Hypothalamus (tissue), 51 donors: ENCODE measurements at regions not wholly inside any gene's neighbourhood (a gene's known extent, or its start where the extent isn't known, plus 50 kb on each side); places are given as distances from the start of the nearest gene placed in this dataset.
"Not testable (repeated sequence)": the region's sequence is repeated elsewhere in the genome, so short reads cannot be mapped to it uniquely, and the experiment has no call there.

Experiments
- DNase-seq, 51 donors: peaks; one replicate each; lab custom pipeline; 2025; lab: John Stamatoyannopoulos, UW

- no peak for DNase-seq
These were observed 655.3 kb downstream of the SH3BGRL start for GRCh38 chrX:81857192-81857591.

GRCh38 chrX:81866873-81867272 lies 665.0 kb downstream of the SH3BGRL start:
- no peak for DNase-seq

- DNase-seq = no peak
These were observed 667.1 kb downstream of the SH3BGRL start for GRCh38 chrX:81868979-81869378.

GRCh38 chrX:81874807-81875206 lies 672.9 kb downstream of the SH3BGRL start:
- DNase-seq = no peak

GRCh38 chrX:81875800-81876199 lies 673.9 kb downstream of the SH3BGRL start:
- DNase-seq = no peak

GRCh38 chrX:81876437-81876836 lies 674.5 kb downstream of the SH3BGRL start:
- no peak for DNase-seq

GRCh38 chrX:81890521-81890920 lies 688.6 kb downstream of the SH3BGRL start:
- DNase-seq = no peak

GRCh38 chrX:81900522-81900921 lies 698.6 kb downstream of the SH3BGRL start:
- DNase-seq = no peak

- DNase-seq = no peak
These were observed 723.9 kb downstream of the SH3BGRL start for GRCh38 chrX:81925812-81926211.

- not testable (repeated sequence) for DNase-seq
These were observed 744.0 kb downstream of the SH3BGRL start for GRCh38 chrX:81945911-81946310.

GRCh38 chrX:81957318-81957717 lies 755.4 kb downstream of the SH3BGRL start:
- DNase-seq = no peak

- peak in 6 of 51 donors; percentile 0 to 1 (median 0) for DNase-seq
These were observed 756.1 kb downstream of the SH3BGRL start for GRCh38 chrX:81957900-81958545.

- DNase-seq = no peak
These were observed 758.1 kb downstream of the SH3BGRL start for GRCh38 chrX:81959964-81960363.

GRCh38 chrX:81974413-81974812 lies 772.5 kb downstream of the SH3BGRL start:
- DNase-seq = not testable (repeated sequence)

- DNase-seq = no peak
These were observed 778.1 kb downstream of the SH3BGRL start for GRCh38 chrX:81979806-81980515.

GRCh38 chrX:81987217-81987616 lies 785.3 kb downstream of the SH3BGRL start:
- DNase-seq = not testable (repeated sequence)

- no peak for DNase-seq
These were observed 794.3 kb downstream of the SH3BGRL start for GRCh38 chrX:81996166-81996565.

GRCh38 chrX:82029571-82030218 lies 827.8 kb downstream of the SH3BGRL start:
- DNase-seq = no peak

- DNase-seq = no peak
These were observed 829.3 kb downstream of the SH3BGRL start for GRCh38 chrX:82031250-82031649.

GRCh38 chrX:82038793-82039192 lies 836.9 kb downstream of the SH3BGRL start:
- DNase-seq = no peak

GRCh38 chrX:82041034-82041433 lies 839.1 kb downstream of the SH3BGRL start:
- DNase-seq = no peak

- no peak for DNase-seq
These were observed 856.8 kb downstream of the SH3BGRL start for GRCh38 chrX:82058728-82059127.
